Ammon's horn (tissue), 1 donor: ENCODE measurements at regions not wholly inside any gene's neighbourhood (a gene's known extent, or its start where the extent isn't known, plus 50 kb on each side); places are given as distances from the start of the nearest gene placed in this dataset.
A peak's percentile ranks its signal among the peaks of the same experiment; 100 is the strongest.

Source experiments
- DNase-seq: peaks from one replicate; pipeline ENCODE4 v3.0.0-alpha.2; 2016; ENCODE audit warnings: low spot score

DNA sequence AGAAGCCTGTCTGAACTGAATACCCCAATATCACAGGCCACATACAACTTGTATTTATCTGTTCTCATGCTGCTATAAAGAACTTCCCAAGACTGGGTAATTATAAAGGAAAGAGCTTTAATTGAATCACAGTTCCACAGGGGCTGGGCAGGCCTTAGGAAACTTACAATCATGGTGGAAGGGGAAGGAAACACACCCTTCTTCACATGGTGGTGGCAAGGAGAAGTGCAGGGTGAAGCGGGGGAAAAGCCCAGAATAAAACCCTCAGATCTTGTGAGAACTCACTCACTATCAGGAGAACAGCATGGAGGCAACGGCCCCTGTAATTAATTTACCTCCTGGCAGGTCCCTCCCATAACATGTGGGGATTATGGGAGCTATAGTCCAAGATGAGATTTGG lies 50.3 kb upstream of the FNDC1 start:
- no peak for DNase-seq

DNA sequence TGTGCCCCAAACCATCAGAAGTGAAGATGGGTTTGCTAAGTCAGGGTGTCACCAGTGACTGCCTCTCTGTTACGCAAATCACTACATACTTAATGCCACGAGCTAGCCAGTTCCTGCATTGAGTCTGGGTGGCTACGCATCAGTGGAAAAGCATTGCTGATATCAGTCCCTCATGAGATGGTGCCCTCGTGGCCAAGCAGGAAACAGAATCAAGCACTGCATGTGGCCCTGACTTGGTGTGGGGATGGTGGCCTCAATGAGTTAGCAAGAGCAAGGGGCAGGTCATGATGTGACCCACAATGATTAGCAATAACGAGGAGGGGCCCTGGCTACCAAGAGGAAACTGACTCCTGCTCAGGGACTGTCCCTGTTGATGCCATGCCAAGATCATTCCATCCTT lies 51.6 kb upstream of the FNDC1 start:
- peak; percentile 54 for DNase-seq

- DNase-seq = no peak
Observed at GRCh38 chr6:159117046-159117445, 52.2 kb upstream of the FNDC1 start.

GRCh38 chr6:159116343-159116742 lies 52.9 kb upstream of the FNDC1 start:
- peak; percentile 55 for DNase-seq

GRCh38 chr6:159114569-159114968 lies 54.6 kb upstream of the FNDC1 start:
- DNase-seq = no peak

GRCh38 chr6:159113223-159113622 lies 56.0 kb upstream of the FNDC1 start:
- DNase-seq = no peak

- DNase-seq = no peak
Observed at GRCh38 chr6:159112714-159113113, 56.5 kb upstream of the FNDC1 start.

GRCh38 chr6:159110748-159111147 lies 58.5 kb upstream of the FNDC1 start:
- DNase-seq = no peak

DNA sequence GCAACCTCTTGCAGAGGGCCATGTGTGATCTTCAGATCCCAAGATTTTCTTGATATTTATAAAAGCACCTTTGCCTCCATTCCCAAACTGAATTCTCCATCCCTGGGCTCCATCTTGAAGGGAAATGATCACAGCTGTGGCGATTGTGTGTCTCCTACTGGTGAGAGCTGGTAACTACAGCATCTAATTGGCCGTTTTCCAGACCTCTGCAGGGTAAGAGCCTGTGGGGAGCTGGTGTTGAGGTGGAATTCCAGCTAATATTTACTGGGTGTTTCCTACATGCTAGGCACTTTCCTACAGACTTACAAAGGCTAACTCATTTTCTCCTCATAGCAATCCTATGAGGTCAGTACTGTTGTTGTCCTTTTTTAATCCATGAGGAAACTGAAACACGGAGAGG lies 59.2 kb upstream of the FNDC1 start:
- DNase-seq = no peak

- DNase-seq = no peak
Observed at GRCh38 chr6:159109391-159109790, 59.8 kb upstream of the FNDC1 start.

GRCh38 chr6:159108426-159108985 lies 60.7 kb upstream of the FNDC1 start:
- peak; percentile 49 for DNase-seq

DNA sequence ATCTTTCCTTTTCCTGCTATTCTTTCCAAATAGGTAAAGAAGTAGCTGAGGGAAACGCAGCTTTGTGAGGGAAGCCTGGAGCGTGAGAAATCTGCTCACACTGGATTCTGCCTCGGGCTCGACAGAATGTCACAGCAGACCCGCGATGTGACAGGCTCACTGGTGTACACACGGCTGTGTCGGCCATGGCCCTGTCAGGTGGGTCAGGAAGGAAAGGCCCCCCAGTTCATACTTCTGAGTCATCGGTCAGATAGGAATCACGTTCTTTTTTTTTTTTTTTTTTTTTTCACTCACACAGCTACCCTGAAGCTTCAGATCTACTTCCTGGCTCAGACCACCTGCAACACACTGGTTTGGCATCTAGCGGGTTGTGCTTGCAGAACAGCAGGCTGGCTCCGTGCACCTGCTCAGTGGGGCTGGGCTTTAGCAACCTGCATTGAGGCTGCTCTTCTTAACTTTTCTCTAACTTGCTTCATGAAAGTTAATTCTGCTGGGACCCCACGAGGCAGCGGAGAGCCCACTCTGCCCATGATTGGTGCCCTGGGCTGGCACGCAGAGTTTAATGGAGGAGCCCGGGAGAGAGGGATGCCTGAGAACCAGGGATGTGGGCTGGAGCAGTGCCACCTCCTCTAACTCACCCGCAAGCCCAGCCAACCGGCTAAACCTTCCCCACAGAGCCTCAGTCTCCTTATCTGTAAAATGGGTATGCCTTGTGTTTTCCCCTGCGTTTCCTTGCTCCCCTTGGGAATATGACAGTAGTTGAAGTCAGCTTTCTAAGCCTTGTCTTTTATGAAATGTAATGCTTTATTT lies 61.5 kb upstream of the FNDC1 start:
- DNase-seq = no peak

GRCh38 chr6:159106627-159107241 lies 61.9 kb upstream of the TAGAP start:
- DNase-seq = peak; percentile 80

DNA sequence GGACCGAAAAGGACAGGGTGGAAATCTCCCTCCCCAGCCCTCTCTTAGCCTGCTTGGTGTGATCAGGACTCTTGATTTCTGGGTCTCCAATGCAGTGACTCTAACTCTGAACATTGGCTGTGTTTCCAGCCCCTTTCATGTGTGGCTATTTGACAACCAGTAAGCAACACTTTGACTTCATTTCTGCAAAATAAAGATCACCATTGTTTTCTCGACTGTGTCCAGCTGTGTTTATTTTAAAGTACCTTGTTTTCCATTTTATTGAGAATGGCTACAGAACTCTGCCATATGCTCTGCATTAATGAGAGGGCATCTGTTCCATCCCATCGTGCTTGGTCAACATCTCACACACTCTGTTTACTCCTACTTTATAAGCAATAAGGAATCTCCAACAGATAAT lies 60.9 kb upstream of the TAGAP start:
- peak; percentile 38 for DNase-seq

GRCh38 chr6:159104931-159105330 lies 60.1 kb upstream of the TAGAP start:
- no peak for DNase-seq

DNA sequence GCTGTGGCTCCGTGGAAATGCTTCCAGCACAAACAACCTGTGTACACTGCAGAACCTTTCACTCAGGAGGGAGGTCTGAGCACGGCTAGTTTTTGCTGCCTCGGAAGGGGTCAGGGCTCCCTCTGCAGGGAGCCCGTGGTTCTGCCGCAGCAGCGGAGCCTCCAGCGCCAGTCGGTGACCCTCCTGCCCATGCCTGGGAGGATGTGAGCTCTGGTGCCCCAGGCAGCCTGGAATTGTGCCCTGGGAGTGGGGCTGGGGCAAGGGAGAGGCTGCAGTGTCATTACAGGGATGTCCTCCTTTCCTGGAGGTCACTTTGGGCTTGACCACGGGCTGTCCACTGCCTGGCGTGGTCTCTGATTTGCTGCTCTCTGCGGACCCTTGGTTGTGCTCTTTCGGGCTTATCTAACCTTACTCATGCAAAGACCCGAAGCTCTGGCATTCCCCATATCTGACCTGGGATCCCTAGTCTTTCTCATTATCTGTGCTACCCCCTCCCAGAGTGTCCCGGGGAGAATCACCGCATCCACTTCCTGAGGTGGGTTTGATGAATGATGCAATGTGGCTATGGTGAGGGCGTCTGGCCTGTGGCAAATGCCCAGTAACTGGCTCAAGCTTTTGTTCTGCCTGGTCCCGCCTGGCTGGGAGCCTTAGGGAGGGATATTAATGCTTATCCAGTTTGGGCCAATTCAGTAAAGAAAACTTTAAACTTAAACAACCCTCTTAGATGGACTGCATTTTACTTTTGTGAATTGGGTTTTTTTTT lies 59.6 kb upstream of the TAGAP start:
- peak; percentile 75 for DNase-seq

DNA sequence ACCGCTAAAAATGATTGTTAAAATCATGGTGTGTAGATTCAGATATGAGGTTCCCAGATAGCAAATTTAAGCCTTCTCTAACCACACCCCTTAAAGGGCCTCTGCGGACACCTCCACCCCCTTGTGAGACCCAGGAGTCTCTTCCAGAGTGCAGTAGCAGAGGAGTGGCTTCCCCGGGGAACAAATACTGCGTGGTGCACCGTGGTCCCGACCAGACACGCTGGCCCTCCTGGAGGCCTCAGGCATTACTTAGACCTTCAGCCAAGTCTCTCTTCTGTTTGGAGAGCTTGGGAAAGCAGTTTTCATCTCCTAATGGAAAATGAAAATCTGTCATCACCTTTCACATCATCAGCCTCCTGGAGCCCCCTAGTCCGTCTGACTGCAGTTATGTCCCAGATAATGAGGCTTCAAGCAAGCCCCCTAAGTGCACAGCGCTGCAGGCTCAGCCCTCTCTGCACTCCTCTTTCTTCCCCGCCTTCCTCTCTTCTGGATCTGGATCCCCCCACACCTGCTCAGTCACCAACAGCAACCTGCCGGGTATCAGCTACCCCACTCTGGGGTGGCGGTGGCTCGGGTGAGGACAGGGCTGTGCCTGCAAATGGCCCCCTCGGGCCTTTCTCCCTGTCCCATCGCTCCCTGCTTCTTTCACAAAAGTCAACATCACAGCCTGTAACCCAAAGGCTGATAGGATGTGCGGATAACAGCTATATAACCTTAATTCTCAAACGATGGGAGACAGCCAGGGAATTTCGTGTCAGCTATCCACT lies 58.8 kb upstream of the TAGAP start:
- no peak for DNase-seq

- no peak for DNase-seq
Observed at GRCh38 chr6:159102373-159103160, 57.8 kb upstream of the TAGAP start.

- no peak for DNase-seq
Observed at GRCh38 chr6:159101656-159102055, 56.9 kb upstream of the TAGAP start.

GRCh38 chr6:159100395-159101182 lies 55.8 kb upstream of the TAGAP start:
- no peak for DNase-seq
